Uterus (tissue), 2 donors: ENCODE measurements at regions not wholly inside any gene's neighbourhood (a gene's known extent, or its start where the extent isn't known, plus 50 kb on each side); places are given as distances from the start of the nearest gene placed in this dataset.

Source experiments
- CTCF ChIP-seq, 4 experiments: fragments of 200-600 bp in 2 of 4; fragments of 450-650 bp in 2 of 4; sonication (generic) in 2 of 4; IDR thresholded peaks; one replicate each; pipeline ENCODE4 v1.5.1; 2016 to 2019; ENCODE audit warnings: antibody characterized with exemption in 4 of 4, mild to moderate bottlenecking in 2 of 4, moderate library complexity in 1 of 4
- POLR2A ChIP-seq, 2 donors: fragments of 450-650 bp; IDR thresholded peaks; one replicate each; pipeline ENCODE4 v1.6.1; 2016; ENCODE audit warnings: antibody characterized with exemption in 2 of 2, mild to moderate bottlenecking in 1 of 2, moderate library complexity in 1 of 2

GRCh38 chr14:25267186-25267585 is 217.2 kb upstream of the STXBP6 start:
- TF ChIP-seq CTCF (IDR thresholded peaks at IDR 0.05) (no peak), POLR2A (IDR thresholded peaks at IDR 0.05) (no peak)
